Neural cell (in vitro differentiated cells): ENCODE measurements at regions not wholly inside any gene's neighbourhood (a gene's known extent, or its start where the extent isn't known, plus 50 kb on each side); places are given as distances from the start of the nearest gene placed in this dataset.
"Not testable (repeated sequence)": the region's sequence is repeated elsewhere in the genome, so short reads cannot be mapped to it uniquely, and the experiment has no call there.

Source experiments
- H2AFZ ChIP-seq: fragments of 200-600, 300-800 bp; sonication (generic), shearing (Covaris generic); 2 replicates; pipeline ENCODE4 v1.6.0; 2014; ENCODE audit warnings: low read depth, mild to moderate bottlenecking, antibody characterized with exemption, low read length, moderate library complexity
- H3F3A ChIP-seq: fragments of 200-600 bp; shearing (Covaris generic); 2 replicates; pipeline ENCODE4 v1.6.1; 2016; ENCODE audit warnings: mild to moderate bottlenecking, moderate library complexity, mixed read lengths, antibody characterized with exemption, low read length; ENCODE audit not compliant: insufficient read depth, poor library complexity, severe bottlenecking
- H3K27ac ChIP-seq: fragments of 200-600, 300-800 bp; sonication (generic), shearing (Covaris generic); 2 replicates; pipeline ENCODE4 v1.5.1; 2014; ENCODE audit warnings: mild to moderate bottlenecking, low read length, moderate library complexity
- H3K27me3 ChIP-seq: fragments of 300-800, 200-600 bp; sonication (generic), shearing (Covaris generic); 2 replicates; pipeline ENCODE4 v1.6.0; 2014; ENCODE audit warnings: mild to moderate bottlenecking, low read depth, low read length, moderate library complexity; ENCODE audit not compliant: insufficient read depth
- H3K36me3 ChIP-seq: fragments of 300-800, 200-600 bp; sonication (generic), shearing (Covaris generic); 2 replicates; pipeline ENCODE4 v1.5.1; 2014; ENCODE audit warnings: mild to moderate bottlenecking, antibody characterized with exemption, low read length, moderate library complexity; ENCODE audit not compliant: insufficient read depth
- H3K4me2 ChIP-seq: fragments of 300-800, 200-600 bp; sonication (generic), shearing (Covaris generic); 2 replicates; pipeline ENCODE4 v1.6.0; 2014; ENCODE audit warnings: mild to moderate bottlenecking, low read length
- H3K4me3 ChIP-seq: fragments of 300-800, 200-600 bp; sonication (generic), shearing (Covaris generic); 2 replicates; pipeline ENCODE4 v1.5.1; 2014; ENCODE audit warnings: mild to moderate bottlenecking, low read length, moderate library complexity
- H3K79me2 ChIP-seq: fragments of 200-600 bp; shearing (Covaris generic); replicated peaks from 2 replicates; pipeline ENCODE4 v1.6.0; 2014; ENCODE audit warnings: mild to moderate bottlenecking, low read length, moderate library complexity; ENCODE audit not compliant: insufficient read depth
- H3K9ac ChIP-seq: fragments of 300-800, 200-600 bp; sonication (generic), shearing (Covaris generic); 2 replicates; pipeline ENCODE4 v1.6.1; 2016; ENCODE audit warnings: mild to moderate bottlenecking, low read length, mixed read lengths
- H3K9me2 ChIP-seq: fragments of 200-600 bp; shearing (Covaris generic); 2 replicates; pipeline ENCODE4 v1.6.1; 2016; ENCODE audit warnings: mild to moderate bottlenecking, low read length, mixed read lengths; ENCODE audit not compliant: insufficient read depth
- H3K9me3 ChIP-seq: fragments of 200-600, 300-800 bp; sonication (generic), shearing (Covaris generic); 2 replicates; pipeline ENCODE4 v1.6.1; 2016; ENCODE audit warnings: mild to moderate bottlenecking, mixed run types, low read length, moderate library complexity, mixed read lengths
- H4K20me1 ChIP-seq: fragments of 200-600 bp; shearing (Covaris generic); 2 replicates; pipeline ENCODE4 v1.6.1; 2016; ENCODE audit warnings: mild to moderate bottlenecking, mixed run types; ENCODE audit not compliant: insufficient read depth
- CTCF ChIP-seq: fragments of 450-650 bp; IDR thresholded peaks from 2 replicates; pipeline ENCODE4 v1.5.1; 2014; ENCODE audit warnings: antibody characterized with exemption, mild to moderate bottlenecking, moderate library complexity; ENCODE audit not compliant: poor library complexity, severe bottlenecking
- EP300 ChIP-seq: fragments of 450-650 bp; conservative IDR thresholded peaks from 2 replicates; pipeline ENCODE4 v1.6.1; 2014; ENCODE audit warnings: antibody characterized with exemption, mild to moderate bottlenecking, moderate library complexity; ENCODE audit not compliant: poor library complexity, severe bottlenecking
- EZH2 ChIP-seq: fragments of 200-600, 300-800 bp; shearing (Covaris generic), sonication (generic); IDR thresholded peaks from 2 replicates; pipeline ENCODE4 v1.6.1; 2014; ENCODE audit warnings: antibody characterized with exemption, low read length, borderline replicate concordance, mild to moderate bottlenecking; ENCODE audit not compliant: insufficient read depth, poor library complexity, severe bottlenecking
- MXI1 ChIP-seq: fragments of 450-650 bp; conservative IDR thresholded peaks from 2 replicates; pipeline ENCODE4 v1.6.1; 2014; ENCODE audit warnings: antibody characterized with exemption, mild to moderate bottlenecking; ENCODE audit not compliant: poor library complexity, severe bottlenecking
- POLR2AphosphoS5 ChIP-seq: IDR thresholded peaks from 2 replicates; pipeline ENCODE4 v1.6.1; 2012
- RAD21 ChIP-seq: fragments of 450-650 bp; conservative IDR thresholded peaks from 2 replicates; pipeline ENCODE4 v1.6.1; 2014; ENCODE audit warnings: antibody characterized with exemption, mild to moderate bottlenecking, moderate library complexity
- REST ChIP-seq: IDR thresholded peaks from 2 replicates; pipeline ENCODE4 v1.6.1; 2012; ENCODE audit warnings: borderline replicate concordance
- SMC3 ChIP-seq: fragments of 450-650 bp; conservative IDR thresholded peaks from 2 replicates; pipeline ENCODE4 v1.6.1; 2014; ENCODE audit warnings: antibody characterized with exemption, mild to moderate bottlenecking, moderate library complexity; ENCODE audit not compliant: poor library complexity
- TAF1 ChIP-seq: IDR thresholded peaks from 2 replicates; pipeline ENCODE4 v1.6.1; 2012; ENCODE audit warnings: low read depth

GRCh38 chr13:44648392-44649103 lies 72.4 kb upstream of the TSC22D1 start:
- no peaks in the 10 kb centered on the region for H4K20me1 ChIP-seq
- H3K27me3 ChIP-seq: no peaks in the 10 kb centered on the region
- no peak overlapping the region for H3K4me2 ChIP-seq
- H3K79me2 ChIP-seq: no peaks in the 10 kb centered on the region
- H3K27ac ChIP-seq: no peak overlapping the region
- H3F3A ChIP-seq: no peaks in the 10 kb centered on the region
- H3K4me3 ChIP-seq: no peak overlapping the region
- no peaks in the 10 kb centered on the region for H3K36me3 ChIP-seq
- H3K9ac ChIP-seq: no peak overlapping the region
- TF ChIP-seq REST (no peak), CTCF (peak; percentile 20), EP300 (no peak), MXI1 (no peak), RAD21 (no peak), SMC3 (no peak), TAF1 (no peak), EZH2 (no peak), POLR2AphosphoS5 (no peak)
- H3K9me3 ChIP-seq: no peaks in the 10 kb centered on the region
- H2AFZ ChIP-seq: no peak overlapping the region
- no peaks in the 10 kb centered on the region for H3K9me2 ChIP-seq

- H3K4me3 ChIP-seq, H3K9me3 ChIP-seq, H3K36me3 ChIP-seq, H4K20me1 ChIP-seq, H3K79me2 ChIP-seq, H3K27me3 ChIP-seq, H2AFZ ChIP-seq, H3K9ac ChIP-seq, H3K9me2 ChIP-seq, H3F3A ChIP-seq, H3K4me2 ChIP-seq, H3K27ac ChIP-seq: not testable (repeated sequence)
These were observed 71.4 kb upstream of the TSC22D1 start for GRCh38 chr13:44647560-44647959.

- Histone ChIP-seq H3K4me3 (no peak overlapping the region), H4K20me1 (no peaks in the 10 kb centered on the region), H3K9ac (no peak overlapping the region), H3K4me2 (no peak overlapping the region), H3K9me3 (no peaks in the 10 kb centered on the region), H3K36me3 (no peaks in the 10 kb centered on the region), H3K27me3 (no peaks in the 10 kb centered on the region), H3K79me2 (no peaks in the 10 kb centered on the region), H3F3A (no peaks in the 10 kb centered on the region), H3K9me2 (no peaks in the 10 kb centered on the region), H3K27ac (no peak overlapping the region), H2AFZ (no peak overlapping the region)
- TF ChIP-seq EZH2: no peak
- TF ChIP-seq SMC3: no peak
- no peak for TF ChIP-seq MXI1
- TF ChIP-seq RAD21: no peak
- no peak for TF ChIP-seq POLR2AphosphoS5
- no peak for TF ChIP-seq REST
- no peak for TF ChIP-seq TAF1
- no peak for TF ChIP-seq EP300
- TF ChIP-seq CTCF: no peak
These were observed 69.9 kb upstream of the TSC22D1 start for GRCh38 chr13:44646044-44646443.
